GM19372 (cell line): ENCODE measurements at regions not wholly inside any gene's neighbourhood (a gene's known extent, or its start where the extent isn't known, plus 50 kb on each side); places are given as distances from the start of the nearest gene placed in this dataset.
"Not testable (repeated sequence)": the region's sequence is repeated elsewhere in the genome, so short reads cannot be mapped to it uniquely, and the experiment has no call there.

ENCODE experiments used
- ATAC-seq: cut with Tn5 transposase; IDR thresholded peaks from one replicate; pipeline ENCODE4 v1.9.1; 2021; ENCODE audit warnings: mild to moderate bottlenecking, low read depth, moderate library complexity; ENCODE audit not compliant: unreplicated experiment

DNA sequence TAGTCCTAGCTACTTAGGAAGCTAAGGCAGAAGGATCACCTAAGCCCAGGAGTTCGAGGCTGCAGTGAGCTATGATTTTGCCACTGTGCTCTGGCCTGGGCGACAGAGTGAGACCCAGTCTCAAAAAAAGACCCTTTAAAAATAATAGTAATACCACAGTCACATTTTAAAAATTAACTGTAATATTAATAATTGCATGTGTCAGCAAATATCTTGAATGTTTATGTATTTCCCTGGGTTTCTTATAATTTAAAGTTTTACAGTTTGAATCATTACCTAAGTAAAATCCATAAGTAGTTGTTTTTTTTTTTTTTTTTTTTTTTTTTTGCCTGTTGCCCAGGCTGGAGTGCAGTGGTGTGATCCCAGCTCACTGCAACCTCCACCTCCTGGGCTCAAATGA lies 69.2 kb downstream of the LYZL2 start:
- no peak for ATAC-seq

DNA sequence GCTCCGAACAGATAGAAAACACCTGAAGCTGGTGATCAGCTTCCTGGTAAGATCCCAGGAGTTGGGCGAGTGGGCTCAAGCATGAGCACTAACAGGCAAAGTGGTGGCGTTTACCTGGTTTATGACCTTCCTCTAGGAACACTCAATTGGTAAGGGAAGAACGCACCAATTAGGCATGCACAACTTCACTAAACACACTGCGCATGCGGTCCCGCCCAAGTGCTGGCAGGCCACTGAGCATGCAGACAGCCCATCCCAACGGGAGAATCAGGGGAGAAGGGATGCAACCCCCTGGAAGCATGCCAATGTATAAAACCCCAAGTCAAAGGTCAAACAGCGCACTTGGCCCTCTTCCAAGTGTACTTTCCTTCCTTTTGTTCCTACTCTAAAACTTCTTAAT lies 70.4 kb downstream of the LYZL2 start:
- ATAC-seq = no peak

DNA sequence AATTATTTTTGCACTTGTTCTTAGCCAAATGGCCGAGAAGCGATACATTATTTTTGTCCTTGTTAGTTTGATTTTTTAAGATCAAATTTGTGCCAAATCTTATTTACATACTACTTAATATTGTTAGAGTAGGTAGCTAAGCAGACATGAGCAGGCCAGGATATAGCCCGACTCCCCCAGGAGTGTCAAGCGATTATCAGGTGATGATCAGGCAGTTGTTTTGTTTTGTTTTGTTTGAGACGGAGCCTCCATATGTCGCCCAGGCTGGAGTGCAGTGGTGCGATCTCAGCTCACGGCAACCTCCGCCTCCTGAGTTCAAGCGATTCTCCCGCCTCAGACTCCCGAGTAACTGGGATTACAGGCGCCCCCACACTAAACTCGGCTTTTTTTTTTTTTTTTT lies 71.1 kb downstream of the LYZL2 start:
- ATAC-seq = no peak

DNA sequence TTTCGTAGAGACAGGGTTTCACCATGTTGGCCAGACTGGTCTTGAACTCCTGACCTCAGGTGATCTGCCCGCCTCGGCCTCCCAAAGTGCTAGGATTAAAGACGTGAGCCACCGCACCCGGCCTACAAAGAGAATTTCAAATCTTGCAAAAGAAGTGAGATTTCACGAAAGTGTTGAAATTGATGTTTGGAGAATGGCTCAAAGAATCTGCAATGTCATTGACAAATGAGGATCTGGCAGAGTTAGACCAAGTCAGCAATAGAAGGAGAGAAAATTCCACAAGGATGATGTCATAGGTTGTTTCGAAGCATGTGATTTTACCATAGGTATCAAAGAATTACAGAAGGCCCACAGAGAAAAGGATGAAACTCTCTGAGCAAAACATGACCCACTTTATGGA lies 71.7 kb downstream of the LYZL2 start:
- ATAC-seq = no peak

DNA sequence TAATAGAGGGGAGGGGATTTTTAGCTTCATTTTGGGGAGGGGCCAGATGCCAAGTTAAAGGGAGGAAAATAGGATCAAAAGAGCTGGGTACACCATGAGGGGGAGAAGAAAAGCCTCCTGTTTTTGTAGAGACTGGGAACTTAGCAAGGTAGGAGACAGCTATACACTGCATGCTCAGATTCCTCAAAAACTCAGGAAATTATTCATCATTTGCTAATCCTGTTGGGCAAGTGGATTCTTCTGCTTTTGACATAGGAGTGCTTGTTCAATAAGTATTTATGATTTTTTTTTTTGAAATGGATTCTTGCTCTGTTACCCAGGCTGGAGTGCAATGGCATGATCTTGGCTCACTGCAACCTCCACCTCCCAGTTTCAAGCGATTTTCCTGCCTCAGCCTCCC lies 73.4 kb downstream of the LYZL2 start:
- no peak for ATAC-seq

DNA sequence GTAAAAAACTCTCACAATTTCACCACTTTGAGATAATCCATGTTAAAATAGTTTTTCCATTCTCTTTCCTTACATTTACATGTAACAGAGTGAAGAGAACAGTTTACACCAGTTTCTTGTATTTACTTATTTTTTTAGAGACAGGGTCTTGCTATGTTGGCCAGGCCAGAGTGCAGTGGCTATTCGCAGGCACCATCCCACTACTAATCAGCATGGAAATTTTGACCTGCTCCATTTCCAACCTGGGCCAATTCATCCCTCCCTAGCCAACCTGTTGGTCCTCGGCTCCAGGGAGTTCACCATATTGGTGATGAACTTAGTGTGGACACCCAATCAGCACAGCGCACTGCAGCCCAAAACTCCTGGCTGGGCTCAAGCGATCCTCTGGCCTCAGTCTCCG lies 74.1 kb downstream of the LYZL2 start:
- no peak for ATAC-seq

DNA sequence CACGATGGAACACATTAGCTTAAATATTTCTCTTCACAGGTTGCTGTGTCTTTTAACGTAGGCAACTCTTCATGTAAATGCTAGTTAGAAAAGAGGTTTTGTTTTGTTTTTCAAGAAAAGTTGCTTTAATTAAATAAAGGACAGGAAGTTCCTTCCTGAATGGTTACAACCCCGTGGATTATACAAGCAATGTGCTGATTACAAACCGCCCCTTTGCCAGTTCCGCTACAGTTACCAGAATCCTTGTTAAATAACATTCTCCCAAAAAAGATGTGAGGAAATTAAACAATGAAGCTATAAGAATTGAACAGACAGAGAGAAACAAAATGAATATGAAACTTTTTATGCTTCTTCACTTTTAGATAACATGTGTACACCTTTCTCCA lies 75.1 kb downstream of the LYZL2 start:
- no peak for ATAC-seq

DNA sequence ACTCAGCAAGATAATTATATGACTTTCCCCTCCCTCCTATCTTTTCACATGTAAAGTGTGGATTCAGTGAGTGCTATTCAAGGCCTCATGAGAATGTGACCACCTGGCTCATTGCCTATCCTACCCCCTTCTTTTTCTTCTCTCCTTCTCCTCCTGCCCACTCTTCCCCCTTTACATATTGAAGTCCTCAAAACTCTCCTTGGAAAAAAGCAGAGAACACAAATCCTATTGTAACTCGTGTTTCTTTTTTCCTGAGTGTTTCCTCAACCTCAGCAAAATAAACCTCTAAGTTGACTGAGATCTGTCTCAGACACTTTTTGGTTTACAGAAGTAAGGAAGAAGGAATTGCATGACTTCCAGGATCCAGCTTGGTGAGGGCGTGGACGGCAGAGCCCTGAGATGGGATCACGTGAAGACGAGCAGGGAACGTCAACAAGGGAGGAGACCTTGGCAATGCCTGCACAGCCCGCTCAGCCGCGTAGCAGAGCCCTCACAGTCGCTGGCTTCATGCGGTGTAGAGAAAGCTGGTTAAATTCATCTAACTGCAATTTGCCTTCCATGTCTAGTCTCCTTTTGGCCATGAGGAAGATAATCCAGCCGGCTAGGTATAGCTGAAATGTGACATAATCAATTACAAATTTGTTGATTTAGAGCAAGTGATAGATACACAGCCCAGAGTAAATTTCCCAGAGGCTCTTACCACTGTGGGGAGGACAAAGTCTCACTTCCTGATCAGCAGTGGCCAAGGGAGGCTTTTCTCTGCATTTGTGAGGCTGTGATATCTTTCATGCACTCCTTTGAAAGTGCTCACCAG lies 75.7 kb downstream of the LYZL2 start:
- ATAC-seq = no peak

DNA sequence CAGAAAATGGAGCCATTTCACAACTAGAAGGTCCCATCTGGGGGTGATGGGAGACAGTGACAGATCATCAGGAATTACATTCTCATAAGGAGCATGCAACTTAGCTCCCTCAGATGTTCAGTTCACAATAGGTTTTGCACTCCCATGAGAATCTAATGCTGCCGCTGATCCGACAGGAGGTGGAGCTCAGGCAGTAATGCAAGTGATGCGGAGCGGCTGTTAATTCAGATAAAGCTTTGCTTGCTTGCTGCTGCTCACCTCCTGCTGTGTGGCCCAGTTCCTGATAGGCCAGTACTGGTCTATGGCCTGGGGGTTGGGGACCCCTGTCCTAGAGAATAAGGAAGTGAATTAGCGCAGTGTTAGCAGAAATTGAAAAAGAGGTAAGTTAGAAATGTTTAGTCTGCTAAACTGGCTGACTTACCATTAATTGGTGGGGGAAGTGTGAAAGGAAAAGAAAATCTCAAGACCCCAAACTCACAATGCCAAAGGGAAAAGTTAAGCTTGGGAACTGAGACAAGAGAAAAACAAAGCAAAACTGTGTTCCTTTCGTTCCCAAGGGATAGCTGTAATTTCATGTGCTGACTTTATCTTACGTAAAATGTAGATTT lies 76.4 kb downstream of the LYZL2 start:
- no peak for ATAC-seq

DNA sequence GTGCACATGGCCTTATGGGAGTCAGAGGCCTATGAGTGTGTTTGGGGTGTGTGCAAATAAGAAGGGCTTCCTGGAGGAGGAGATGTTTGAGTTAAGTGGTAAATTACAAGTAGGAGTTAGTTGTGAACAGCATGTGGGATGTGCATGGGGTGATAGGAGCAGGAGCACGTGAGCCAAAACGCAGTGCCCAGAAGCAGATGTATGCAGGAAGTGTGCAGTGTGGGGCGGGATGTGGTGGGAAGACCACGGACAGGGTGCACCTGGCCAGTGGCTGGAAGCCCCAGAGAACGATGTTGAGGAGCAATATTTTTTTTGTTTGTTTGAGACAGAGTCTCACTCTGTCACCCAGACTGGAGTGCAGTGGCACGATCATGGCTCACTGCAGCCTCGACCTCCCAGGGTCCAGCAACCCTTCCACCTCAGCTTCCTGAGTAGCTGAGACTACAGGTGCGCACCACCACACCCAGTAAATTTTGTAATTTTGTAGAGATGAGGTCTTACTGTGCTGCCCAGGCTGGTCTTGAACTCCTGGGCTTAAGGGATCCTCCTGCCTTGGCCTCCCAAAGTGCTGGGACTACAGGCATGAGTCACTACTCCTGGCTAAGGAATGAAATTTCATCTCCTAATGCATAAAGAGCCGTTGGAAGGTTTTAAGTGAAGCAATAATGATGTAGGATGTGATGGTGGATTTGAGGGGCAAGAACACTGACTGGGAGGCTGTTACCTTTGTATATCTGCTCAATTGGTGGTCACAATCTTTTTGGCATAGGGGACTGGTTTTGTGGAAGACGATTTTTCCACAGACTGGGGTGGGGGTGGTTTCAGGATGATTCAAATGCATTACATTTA lies 78.4 kb downstream of the LYZL2 start:
- ATAC-seq = no peak

DNA sequence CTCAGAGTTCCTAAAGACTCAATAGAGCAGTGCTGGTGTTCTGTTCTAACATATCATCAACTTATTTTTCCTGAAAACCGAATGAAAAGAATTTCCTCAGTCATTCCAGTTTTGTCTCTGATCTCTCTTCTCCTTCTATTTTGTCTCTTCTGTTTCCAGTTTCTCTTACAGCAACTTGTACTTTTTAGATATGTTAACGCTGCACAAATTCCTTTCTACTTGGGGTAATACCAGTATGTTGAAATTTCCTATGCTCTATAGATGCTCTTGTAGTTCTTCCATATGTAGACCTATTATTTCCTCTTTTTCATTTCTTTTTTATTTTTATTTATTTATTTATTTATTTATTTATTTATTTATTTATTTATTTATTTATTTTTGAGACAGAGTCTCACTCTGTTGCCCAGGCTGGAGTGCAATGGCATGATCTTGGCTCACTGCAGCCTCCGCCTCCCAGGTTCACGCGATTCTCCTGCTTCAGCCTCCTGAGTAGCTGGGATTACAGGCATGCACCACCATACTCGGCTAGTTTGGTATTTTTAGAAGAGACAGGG lies 80.3 kb downstream of the LYZL2 start:
- ATAC-seq = not testable (repeated sequence)

DNA sequence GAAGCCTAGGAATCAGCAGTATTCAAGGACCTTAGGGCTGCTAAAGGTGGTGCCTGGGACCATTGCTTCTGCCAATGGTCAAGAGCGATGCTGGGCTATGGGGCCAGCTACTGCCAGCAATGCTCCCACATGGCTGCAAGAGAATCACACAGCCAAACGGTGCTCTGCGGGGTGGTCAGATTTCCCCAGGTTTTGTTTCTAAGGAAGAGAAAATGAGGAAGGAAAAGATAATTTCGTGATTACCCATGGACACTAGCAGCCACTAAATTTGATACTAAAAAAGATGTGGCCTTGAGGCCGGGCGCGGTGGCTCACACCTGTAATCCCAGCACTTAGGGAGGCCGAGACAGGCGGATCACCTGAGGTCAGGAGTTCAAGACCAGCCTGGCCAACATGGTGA lies 83.0 kb downstream of the LYZL2 start:
- ATAC-seq = no peak

DNA sequence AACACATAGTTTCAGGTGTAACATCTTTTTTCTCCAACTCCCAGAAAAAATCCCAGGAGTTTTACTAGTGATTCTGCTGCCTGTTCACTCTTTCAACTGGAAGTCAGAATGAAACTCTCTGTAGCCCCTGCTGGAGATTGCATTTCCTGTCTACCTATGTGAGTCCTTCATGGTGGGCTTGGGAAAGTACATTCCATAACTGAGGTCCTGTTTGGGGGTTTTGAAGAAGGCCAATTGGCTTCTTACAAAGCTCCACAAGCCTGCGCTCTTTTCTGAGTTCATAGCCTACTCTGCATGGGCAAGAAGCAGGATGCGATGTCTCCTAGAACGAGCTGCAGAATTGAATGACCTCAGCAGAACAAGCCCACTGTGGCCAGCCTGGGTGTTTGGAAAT lies 86.7 kb downstream of the LYZL2 start:
- ATAC-seq = no peak

DNA sequence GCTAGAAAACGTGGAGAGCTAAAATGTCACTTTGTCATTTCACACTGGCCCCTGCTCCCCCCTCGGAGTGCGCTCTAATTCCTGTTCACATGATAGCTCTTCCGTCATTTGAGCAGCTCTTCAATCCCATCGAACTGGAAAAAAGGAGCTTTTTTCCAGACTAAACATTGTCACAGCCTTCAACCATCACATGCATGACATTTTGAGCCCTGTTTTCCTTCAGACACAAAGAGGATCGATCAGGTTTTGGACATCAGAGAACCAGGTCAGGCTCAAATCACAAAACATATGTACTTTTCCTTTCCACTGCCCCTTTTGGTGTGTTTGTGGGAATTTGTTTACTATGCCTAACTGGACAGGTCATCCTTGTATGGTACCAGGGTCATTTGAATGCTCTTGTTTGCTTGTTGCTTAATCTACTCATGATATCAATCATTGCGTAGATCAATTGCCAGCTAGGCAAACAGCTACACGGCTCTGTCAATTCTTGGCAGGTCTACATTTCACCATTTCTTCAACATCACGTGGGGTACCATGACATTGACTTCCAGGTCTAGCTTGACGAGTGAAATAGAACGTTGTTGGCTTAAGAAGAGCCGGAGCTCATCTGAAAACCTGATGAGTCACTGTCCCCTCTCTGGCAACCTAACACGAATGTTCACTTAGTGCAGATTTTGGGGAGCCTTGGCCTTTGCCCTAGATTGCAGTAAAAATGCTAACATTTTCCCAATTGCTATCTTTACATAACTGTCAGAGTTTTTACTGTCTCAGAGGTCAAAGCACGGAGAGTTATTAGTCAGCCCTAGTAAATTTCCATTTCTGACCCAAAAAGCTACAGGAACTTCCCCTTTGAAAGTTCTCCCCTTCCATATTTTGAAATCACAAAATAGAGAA lies 87.3 kb downstream of the LYZL2 start:
- ATAC-seq = no peak

DNA sequence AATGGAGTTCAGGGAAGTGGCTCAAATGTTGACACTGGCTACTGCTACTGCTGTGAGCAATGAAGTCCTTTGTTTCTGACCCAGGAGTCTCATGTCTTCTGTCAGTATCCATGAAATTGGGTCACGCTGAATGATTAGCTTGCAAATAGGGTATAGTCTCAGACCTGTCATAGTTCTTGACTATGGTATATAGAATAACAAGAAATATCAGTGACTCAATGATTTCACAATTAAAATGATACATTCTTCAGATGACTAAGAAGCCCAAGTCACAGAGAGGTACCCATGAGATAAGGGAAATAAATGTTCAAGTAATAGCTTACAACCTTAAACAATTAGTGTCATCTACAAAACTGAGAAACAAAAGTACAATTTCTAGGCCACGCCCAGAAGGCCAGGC lies 89.3 kb downstream of the LYZL2 start:
- no peak for ATAC-seq

DNA sequence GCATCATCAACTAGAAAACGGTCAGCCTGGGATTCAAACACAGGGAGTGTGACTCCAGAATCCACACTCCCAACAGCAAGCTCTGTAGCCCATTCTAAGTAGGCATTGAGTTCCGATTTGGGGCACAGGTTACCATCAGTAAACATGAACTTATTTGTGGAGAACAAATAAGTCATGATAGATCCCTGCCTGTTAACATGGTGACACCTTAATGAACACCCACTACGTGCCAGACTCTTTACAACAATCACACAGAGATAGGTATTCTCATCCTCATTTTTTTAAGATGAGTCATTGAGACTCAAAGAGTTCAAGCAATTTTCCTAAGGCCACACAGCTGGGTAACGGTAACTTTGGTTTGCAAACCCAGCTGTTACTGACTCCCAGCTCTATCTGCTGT lies 91.5 kb downstream of the LYZL2 start:
- ATAC-seq = no peak

DNA sequence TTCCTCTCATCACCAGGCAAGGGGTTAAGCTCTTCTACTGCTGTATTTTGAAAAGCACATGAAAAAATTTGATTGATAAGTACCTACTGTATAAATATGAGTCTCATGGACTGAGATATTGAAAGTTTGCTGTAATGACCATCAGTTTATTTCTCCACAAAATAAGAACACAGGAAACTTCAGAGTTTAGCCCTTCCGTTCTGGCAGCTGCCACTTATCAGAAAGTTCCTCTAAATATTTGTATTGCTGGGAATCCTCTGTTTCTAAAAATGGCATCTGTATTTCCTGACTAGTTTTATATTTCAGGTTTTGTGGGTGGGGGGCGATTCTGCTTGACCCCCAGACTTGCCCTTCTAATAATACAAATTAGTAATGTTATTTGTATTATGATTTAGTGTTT lies 92.0 kb downstream of the LYZL2 start:
- ATAC-seq = no peak

DNA sequence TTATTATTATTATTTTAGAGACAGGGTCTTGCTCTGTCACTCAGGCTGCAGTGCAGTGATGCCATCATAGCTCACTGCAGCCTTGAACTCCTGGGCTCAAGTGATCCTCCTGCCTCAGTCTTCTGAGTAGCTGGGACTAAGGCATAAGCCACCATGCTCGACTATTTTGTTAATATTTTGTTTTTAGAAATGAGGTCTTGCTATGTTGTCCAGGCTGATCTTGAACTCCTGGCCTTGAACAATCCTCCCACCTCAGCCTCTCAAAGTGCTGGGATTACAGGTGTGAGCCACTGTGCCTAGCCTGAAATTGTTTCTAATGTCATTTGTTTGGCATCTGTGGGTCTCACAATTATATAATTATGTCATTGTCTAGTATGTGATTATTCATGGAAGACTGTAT lies 92.4 kb downstream of the LYZL2 start:
- ATAC-seq = not testable (repeated sequence)

DNA sequence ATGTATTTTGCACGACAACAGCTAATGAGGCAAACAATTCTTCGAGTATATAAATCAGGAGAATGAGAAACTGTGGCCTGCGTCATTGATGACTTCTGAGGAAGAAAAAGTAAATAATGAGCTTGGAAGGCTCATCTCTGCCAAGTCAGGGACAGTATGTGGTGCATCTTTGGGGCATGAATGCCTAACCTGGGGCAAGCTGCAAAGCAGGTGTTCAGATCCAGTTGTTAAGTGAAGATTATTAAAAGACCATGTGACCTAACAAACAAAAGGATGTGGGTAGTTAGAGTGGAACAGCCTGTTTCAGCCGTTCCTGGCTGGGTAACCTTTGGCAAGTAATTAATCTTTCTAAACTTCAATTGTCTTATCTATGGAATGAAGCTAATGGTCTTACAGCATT lies 93.0 kb downstream of the LYZL2 start:
- no peak for ATAC-seq

DNA sequence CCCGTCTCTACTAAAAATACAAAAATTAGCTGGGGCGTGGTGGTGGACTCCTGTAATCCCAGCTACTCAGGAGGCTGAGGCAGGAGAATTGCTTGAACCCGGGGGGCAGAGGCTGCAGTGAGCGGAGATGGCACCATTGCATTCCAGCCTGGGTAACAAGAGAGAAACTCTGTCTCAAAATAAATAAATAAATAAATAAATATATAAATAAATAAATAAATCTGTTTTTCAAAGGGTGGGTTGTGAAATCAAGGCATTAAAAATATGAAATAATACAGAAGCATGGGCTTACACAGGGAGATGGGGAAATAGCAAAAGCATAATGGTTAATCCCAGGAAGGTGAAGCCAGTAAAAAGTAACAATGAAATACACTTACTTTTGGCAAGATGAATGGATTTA lies 93.9 kb downstream of the LYZL2 start:
- ATAC-seq = no peak
